Stimulated activated CD4-positive, alpha-beta T cell treated with anti-CD3 and anti-CD28 coated beads, Interleukin-12 subunit alpha, Interleukin-12 subunit beta, amount 100 ng/mL, for 48 hours (primary cell): ENCODE measurements at regions not wholly inside any gene's neighbourhood (a gene's known extent, or its start where the extent isn't known, plus 50 kb on each side); places are given as distances from the start of the nearest gene placed in this dataset.
A peak's percentile ranks its signal among the peaks of the same experiment; 100 is the strongest.

Experiments
- DNase-seq, 3 donors: peaks; one replicate each; pipeline ENCODE4 v3.0.0-alpha.2; 2020; ENCODE audit warnings: low read depth in 2 of 3, low spot score in 1 of 3

DNA sequence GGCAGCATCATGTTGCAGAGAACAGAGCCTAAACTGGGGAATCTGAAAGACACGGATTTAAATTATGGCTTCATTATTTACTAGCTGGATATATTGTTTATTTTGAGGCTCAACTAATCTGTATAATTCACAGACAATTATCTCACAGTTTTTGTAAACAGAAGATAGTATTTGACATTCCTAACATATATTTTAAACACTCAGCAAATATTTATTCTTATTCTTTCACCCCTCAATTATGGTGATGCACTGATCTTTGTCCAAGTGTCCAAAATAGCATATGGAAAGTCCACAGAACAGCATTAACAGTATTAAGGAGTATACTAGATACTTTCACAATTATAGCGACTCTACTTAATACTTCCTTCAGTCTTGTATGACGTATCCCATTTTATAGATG lies 257.0 kb downstream of the ADGRG6 start:
- DNase-seq, result no peak

DNA sequence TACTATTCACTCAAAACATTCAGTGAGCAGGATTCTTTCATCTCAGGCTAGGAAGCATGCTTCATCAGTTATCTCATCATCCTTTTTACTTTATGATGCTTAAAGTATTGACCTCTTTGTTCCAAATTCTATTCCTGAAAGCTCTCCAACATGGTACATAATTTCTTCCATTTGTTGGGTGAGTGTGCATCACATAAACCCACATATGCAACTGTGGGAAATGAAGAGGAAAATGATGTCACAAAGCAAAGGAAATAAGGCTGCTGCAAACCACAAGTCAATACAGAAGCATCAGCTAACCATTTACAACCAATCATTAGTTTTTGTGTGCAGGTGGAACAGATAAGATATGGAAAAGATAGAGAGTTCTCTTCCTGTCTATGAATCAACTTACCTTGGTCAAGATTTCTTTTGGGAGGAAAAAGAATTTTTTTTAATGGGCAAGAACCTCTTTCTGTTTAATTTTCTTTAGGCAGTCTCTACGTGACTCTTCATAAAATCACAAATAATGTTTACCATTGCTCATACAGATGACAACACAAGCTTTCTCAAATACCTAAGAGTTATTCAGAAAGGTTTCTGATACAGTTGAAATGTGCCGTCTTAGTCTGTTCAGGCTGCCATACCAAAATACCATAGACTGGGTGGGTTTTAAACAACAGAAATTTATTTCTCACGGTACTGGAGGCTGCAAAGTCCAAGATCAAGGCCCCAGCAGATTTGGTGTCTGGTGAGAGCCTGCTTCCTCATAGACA lies 259.9 kb downstream of the ADGRG6 start:
- DNase-seq, result no peak

DNA sequence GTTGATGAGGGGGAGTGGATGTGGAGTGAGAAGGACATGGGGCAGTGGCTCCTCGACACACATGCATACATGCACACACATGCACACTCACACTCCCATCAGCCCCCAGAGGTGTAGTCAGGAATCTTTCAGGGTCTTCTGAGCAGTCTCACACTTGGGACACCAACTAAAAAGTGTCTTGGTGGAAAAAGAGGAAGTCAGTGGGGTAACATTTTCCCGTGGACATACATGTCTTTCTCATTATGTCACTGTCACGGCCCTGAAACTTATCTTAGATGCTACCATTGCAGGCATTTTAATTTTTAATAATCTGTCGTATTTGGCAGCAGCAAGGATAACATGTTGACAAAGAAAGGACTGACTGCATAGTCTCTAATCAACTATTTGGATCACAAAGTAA lies 261.1 kb downstream of the ADGRG6 start:
- DNase-seq, result no peak

DNA sequence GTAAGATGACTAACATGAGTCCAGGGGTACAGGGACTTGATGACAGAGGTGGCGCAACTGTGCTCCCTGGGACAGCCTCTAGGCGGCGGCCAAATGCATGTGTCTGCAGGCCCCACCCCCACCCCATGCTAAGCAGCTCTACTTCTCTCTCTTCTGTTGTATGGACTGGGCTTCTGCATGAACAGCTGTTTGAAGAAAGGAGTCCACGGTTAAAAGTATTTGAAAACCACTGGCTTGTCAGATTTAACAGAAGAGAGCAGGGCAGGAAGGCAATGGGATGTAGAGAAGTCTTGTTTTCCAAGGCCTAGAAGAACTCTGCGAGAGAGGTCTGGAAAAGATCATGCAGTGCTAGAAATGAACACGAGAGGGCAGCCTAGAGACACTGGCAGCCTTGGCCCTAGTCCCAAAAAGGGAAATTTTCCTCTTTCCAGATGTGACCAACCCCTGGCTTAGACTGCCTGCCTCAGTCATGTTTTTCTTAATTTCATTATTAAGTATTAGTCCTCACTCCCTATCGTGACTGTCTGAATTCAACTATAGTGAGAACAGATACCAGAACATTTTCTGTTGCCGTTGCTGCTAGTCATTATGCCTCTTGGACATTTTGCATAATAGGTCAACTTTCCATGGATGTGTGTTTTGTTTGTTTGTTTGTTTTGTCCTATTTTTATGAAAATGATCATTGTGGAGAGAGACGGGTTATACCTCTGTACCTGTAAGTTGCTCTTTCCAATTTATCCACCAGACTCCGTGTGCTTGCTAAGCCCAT lies 265.0 kb downstream of the ADGRG6 start:
- peak; percentile 50 to 79 (median 54) for DNase-seq

DNA sequence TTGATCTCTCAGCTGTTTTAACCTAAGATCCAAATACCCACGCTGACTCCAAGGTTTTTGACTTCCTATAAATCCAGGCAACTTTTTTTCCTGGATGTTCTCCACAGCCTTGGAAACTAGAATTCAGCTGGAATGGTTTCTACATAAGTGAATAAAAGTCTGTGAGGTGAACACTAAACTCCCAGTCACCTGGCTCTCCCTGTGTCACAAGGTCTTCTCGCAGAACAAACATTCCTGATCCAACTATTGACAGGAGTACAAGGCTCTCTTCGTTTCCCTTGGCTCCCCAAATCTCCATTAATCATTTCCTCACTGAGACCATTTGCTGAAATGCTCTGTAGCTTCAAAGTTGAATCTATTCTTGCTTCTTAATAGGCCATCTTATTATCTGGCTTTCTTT lies 265.7 kb downstream of the ADGRG6 start:
- DNase-seq, result no peak

DNA sequence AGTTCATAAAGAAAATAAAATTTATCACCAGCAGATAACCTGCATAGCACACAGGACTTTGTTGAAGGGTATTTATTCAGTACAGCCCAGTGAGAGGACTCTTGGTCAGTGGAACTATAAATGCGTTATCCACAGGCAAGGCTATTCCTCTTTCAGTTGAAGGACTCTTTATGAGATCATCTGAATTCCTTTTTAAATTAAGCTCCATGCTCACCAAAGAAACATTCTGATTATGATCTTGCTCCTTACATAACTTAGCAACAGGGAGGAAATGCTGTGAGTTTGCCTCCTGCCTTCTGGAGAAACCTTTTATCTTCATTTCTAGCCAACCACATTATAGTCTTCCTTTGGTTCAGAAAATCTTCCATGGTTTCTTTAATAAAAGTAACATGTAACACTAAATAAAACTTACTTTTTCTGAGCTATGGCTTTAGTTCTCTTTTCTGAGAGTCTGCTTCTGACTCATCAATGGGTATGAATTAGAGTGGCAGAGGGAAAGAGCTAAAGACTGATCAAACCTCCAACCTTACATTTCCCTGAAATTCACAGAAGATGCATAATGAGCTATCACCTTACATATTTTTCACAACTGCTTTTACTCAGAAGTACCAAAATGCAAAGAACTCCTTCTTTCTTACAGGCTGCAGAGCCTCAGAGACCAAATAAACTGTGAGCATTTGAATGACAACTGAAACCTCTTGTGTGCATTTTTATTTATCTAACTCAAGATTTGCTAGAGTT lies 267.2 kb downstream of the ADGRG6 start:
- no peak for DNase-seq

DNA sequence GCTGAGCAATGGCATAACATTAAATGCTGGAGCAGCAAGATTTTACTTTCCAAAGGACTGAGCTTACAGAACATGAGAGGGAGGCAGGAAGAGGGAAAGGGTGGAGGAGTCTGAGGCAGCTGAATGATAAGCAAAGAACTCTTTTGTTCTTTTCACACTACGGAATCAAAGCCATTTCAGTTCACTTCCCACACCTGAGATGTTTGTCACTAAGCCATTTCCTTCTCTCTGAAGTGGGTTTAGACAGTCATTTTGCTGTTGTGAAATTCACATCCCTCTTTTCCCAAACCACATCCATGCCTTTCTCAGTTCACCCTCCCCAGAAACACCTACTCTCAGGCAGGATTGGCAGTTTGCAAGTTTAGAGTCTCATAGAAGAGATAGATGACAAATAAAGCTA lies 267.9 kb downstream of the ADGRG6 start:
- no peak for DNase-seq

DNA sequence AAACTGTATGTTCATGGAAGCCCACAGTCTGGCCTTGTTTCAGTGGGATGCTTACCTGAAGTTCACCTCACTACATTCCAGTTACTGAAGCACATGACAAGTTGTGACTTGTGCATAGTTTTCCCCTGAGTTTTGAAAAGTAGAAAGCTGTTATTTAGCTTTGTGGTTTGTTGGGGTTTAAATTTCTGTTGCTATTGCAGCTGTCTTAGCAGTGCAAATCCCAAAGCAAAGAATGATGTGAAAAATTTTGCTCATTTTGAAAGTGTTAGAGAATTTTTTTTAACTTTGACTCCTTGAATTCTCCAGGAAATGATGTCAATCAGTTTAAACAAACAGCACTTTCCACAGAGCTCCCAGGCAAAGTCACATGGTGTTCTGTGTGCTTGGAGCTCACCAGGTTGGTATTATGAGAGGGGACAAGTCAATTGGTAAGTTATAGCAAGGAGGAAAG lies 268.4 kb downstream of the ADGRG6 start:
- no peak for DNase-seq

DNA sequence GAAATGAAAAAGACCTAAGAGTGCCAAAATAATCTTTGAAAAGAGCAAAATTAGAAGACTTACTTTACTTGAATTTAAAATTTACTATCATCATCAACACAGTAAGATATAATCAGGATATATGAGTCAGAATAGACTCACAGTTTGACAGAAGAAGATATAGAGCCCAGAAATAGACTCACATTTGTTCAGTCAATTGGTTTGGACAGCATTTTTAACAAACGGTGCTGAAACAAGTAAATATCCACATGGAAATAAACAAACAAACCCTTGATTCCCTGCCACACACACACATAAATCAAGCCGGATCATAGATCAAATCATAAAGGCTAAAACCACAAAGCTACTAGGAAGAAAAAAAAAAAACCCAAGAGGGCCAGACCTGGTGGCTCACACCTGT lies 291.1 kb downstream of the ADGRG6 start:
- no peak for DNase-seq

DNA sequence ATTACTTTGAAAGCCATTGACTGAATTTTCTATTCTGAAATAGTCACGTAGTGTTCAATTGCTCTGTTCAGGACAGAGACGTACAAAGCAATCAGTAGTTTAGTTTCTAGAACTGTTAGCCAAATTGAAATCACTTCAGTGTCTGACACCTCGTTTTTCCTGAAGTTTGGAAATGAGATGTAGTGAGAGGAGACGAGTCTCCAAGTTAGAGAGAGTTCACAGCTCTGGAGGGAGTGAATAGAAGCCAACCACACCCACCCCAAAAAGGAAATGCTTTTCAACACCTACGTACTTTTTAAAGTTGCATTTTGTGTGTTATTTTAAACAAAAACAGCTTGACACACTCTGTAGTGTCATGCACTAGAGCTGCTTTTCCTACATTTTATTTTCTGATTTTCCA lies 296.0 kb downstream of the ADGRG6 start:
- no peak for DNase-seq

DNA sequence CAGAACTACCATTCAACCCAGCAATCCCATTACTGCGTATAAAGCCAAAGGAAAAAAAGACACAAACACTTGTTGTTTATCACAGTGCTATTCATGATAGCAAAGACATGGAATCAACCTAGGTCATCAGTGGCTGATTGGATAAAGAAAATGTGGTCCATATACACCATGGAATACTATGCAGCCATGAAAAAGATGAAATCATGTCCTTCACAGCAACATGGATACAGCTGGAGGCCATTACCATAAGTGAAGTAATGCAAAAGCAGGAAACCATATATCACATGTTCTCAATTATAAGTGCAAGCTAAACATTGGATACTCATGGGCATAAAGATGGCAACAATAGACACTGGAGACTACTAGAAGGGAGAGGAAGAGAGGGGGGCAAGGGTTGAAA lies 299.6 kb downstream of the ADGRG6 start:
- no peak for DNase-seq

DNA sequence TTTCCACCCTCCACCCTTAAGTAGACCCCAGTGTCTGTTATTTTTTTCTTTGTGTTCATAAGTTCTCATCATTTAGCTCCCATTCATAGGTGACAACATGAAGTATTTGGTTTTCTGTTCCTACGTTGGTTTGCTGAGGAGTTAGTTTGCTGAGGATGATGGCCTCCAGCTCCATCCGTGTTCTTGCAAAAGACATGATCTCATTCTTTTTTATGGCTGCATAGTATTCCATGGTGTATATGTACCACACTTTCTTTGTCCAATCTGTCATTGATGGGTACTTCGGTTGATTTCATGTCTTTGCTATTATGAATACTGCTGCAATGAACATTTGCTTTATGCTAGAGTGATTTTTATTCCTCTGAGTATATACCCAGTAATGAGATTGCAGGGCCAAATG lies 301.2 kb downstream of the ADGRG6 start:
- DNase-seq, result no peak

DNA sequence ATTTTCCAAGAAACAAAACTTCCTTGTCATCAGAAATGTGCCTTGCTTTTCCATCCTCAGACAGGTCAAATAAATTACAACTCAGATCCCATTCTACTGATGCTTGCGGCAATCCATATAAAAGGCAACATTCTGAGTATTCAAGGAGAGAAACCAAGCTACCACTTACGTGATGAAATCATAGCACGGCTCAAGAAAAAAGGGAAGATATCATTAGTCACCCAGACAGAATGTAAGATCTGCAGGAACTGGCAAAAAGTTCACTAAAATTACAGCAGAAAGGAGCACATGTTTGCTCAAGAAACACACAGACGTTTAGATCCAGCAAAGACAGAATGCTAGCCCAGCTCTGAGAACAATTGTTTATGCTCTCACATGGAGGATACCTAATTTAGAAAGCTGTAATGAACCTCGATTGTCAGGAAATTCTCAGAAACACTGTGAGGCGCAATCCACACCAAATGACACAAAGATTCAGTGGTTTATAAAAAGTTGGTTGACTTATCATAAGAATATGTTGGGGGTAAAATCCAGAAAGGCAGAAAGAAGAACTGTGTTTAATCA lies 304.2 kb downstream of the ADGRG6 start:
- DNase-seq, result no peak

DNA sequence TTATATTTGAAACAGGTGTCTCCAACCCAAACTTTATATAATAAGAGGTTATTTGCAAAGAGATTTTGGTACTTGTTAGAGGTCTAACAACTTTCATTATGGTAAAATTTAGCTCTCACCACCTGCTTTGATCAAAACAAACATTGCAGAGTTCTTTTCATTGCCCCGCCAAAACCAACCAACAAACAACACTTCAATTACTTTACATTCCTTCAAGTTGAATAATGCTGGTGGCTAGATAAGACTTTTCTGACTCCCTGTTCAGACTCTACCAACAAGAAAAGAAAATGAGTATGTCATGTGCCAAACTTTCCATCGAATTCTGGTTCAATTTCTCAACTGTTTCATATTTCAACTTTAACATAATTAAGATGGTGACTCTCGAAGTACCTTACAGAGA lies 311.1 kb downstream of the ADGRG6 start:
- no peak for DNase-seq

DNA sequence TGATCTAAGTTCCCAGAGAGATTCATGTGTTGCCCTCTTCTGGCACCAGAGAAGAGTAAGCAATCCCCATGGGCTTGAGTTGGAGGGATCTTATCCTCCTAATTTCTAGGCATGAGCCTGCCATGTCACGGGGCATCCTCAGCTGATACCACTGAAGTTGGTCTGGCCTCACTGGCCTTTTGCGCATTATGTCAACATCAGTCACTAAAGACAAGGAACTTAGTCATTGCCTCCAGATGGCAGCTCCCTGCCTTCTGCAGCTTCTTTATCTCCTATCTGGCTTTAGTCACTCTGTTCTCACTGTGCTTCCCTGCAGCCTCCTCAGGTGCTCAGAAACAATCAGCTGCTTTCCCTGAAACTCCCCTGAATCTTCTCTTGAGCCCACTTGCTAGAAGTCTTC lies 312.2 kb downstream of the ADGRG6 start:
- no peak for DNase-seq

DNA sequence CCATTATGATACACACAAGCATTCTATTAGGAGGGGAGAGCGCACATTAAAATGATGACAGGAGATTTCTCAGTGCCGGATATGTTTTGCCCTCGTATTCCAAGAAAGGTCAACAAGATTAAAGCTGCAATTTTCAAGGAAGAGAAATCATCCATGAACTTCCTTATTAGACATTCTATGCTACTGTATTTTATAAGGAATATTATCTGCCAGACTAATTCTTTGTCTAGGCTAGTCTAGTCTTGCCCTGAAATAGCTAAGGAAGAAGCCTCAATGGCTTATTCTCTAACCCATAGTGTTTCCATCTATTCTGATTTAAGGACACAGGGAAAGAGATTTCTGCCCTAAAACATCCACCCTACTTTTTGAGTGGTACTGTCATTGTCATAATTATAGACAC lies 315.4 kb downstream of the ADGRG6 start:
- no peak for DNase-seq

DNA sequence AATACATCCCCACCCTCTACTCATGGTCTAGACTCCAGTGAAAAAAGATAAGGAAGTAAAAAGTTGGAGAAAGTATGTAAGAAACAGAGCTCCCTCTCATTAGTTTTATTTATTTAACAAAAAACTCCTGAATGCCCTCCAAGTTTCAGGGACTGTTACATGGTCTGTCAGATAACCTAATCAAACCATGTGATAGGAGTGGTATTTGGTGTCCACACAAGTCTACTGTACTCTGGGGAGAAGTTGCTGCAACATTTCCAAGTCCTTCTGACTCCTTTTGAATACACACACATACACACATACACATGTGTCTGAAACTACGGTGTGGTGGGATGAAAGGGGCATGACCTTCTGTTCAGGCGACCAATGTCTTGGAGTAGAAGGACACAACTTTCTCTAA lies 320.0 kb downstream of the ADGRG6 start:
- DNase-seq, result no peak

DNA sequence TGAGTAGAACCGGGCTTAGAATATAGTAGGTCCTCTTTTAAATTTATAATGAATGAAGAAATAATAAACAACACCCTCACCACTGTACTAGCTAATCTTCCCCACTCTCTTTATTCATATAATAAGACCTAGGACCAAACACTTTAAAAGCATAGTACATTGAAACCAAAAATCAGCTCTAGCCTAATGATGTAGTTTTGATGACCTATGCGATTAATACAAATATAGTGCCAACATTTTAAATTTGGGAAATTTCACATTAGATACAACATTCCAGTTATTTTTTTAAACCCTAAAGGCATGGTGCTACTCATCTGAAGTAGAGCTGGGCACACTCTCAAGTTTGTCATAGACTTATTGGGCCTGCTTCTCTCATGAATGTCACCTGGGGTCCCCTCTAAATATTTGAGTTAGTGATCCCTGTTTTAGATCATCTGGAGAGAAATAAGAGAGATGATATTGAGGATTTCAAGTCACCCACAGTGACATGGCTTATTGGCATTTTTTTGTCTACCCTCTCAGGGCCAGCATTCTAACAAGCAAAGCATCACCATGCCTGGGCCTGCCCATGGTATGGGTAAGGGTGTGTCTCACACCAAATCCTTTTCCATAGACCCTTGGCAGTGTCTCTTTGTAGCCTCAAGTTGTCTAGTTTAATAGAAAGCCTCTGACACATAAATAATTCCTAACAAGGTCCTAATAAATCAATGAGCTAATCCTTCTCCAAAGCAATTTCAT lies 319.8 kb downstream of the HIVEP2 start:
- no peak for DNase-seq

DNA sequence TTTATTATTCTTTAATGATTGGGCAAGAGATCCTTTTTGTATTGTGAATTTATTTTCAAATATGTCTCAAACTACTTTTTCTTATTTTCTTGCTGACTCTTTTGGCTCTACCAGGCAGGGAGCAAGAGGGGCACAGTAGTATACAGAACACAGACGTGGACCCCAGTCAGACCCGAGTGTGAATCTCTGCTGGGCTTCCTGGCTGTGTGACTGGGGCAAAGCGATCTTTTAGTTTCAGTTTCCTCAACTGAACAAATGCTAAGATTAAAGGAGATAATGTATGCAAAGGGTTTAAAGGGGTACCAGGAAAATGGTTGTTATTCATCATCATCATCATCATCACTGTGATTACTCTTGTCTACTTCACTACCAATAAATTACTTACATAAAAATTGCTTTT lies 317.5 kb downstream of the HIVEP2 start:
- DNase-seq, result no peak

DNA sequence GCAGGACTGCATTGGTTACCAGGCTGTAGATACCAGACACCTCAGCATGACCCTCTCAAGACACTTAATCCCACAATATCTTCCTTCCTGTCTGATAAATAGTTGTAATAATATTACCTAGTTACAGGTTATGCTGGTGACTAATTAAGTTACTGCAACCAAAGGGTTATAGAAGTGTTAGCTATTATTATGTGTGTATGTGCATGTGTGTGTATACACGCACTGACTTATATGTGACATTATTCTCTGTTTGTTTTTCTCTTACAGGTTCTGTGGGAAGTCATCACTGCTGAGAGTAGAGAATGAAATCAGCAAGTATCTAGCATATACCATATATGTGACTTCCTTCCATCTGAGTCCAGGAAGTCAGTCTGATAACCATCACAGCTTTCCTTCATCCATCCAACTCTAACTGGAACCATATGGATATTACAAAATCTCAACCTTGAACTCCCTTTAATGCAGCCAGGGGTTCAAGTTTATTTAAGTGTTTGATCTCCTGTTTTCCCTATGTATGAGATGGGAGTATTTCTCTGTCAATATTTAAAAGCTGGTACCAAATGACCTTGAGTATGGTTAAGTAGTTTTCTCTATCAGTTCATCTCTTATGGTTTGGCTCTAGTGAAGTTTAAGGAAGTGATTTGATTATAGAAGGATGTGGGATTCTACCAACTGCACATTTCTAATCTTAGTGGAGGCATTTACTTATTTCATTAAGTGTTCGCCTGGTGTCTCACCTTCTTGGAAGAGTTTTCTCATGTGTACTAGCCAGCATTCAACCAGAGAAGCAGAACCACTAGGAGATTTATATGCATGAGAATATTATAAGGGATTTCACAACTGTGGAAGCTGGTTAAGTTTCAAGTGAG lies 313.2 kb downstream of the HIVEP2 start:
- DNase-seq, result no peak
